CD8-positive, alpha-beta memory T cell (primary cell): ENCODE measurements at regions not wholly inside any gene's neighbourhood (a gene's known extent, or its start where the extent isn't known, plus 50 kb on each side); places are given as distances from the start of the nearest gene placed in this dataset.
"Not testable (repeated sequence)": the region's sequence is repeated elsewhere in the genome, so short reads cannot be mapped to it uniquely, and the experiment has no call there.

Experiments
- CTCF ChIA-PET: fragments of 350-600 bp; sonication (Branson Sonifier 250); formaldehyde crosslinking; loops from one replicate; lab custom pipeline; 2021; ENCODE audit warnings: antibody characterized with exemption; lab: Charles Lee
- POLR2A ChIA-PET: fragments of 350-600 bp; sonication (Branson Sonifier 250); formaldehyde crosslinking; loops from one replicate; lab custom pipeline; 2021; ENCODE audit warnings: antibody characterized with exemption; lab: Charles Lee
- DNase-seq, 5 donors: peaks; one replicate each; pipeline versions ENCODE4 v3.0.0 to v3.0.0-alpha.2; 2020 to 2022; ENCODE audit warnings: mixed read lengths in 1 of 5
- H3K27ac ChIP-seq: one replicate; pipeline ENCODE4 v1.7.0; 2013; ENCODE audit warnings: low read depth, mild to moderate bottlenecking, low read length, moderate library complexity
- H3K27me3 ChIP-seq: 2 replicates; pipeline ENCODE4 v1.7.0; 2013; ENCODE audit warnings: low read length, mild to moderate bottlenecking; ENCODE audit not compliant: insufficient read depth, poor library complexity, severe bottlenecking
- H3K36me3 ChIP-seq: 2 replicates; pipeline ENCODE4 v1.7.0; 2013; ENCODE audit warnings: mild to moderate bottlenecking, low read length, moderate library complexity; ENCODE audit not compliant: insufficient read depth
- H3K4me1 ChIP-seq: 2 replicates; pipeline ENCODE4 v1.7.0; 2013; ENCODE audit warnings: mild to moderate bottlenecking, low read length, moderate library complexity; ENCODE audit not compliant: insufficient read depth
- H3K4me3 ChIP-seq: 2 replicates; pipeline ENCODE4 v1.7.0; 2013; ENCODE audit warnings: mild to moderate bottlenecking, low read length
- H3K9me3 ChIP-seq: 2 replicates; pipeline ENCODE4 v1.7.0; 2013; ENCODE audit warnings: mild to moderate bottlenecking, low read length
- H3K27ac Mint-ChIP-seq, 8 donors: one replicate each; pipeline ENCODE4 v1.8.0; 2020 to 2021; ENCODE audit warnings: mixed read lengths in 8 of 8, mild to moderate bottlenecking in 6 of 8, inconsistent platforms in 3 of 8, moderate library complexity in 3 of 8
- H3K27me3 Mint-ChIP-seq, 2 donors: one replicate each; pipeline ENCODE4 v1.8.0; 2020 to 2021; ENCODE audit warnings: mixed read lengths in 2 of 2, mild to moderate bottlenecking in 1 of 2, moderate library complexity in 1 of 2
- H3K36me3 Mint-ChIP-seq, 3 donors: one replicate each; pipeline ENCODE4 v1.8.0; 2020 to 2021; ENCODE audit warnings: mixed read lengths in 3 of 3, inconsistent platforms in 1 of 3, mild to moderate bottlenecking in 1 of 3
- H3K4me1 Mint-ChIP-seq, 3 donors: one replicate each; pipeline ENCODE4 v1.8.0; 2020 to 2021; ENCODE audit warnings: mixed read lengths in 3 of 3, inconsistent platforms in 1 of 3, mild to moderate bottlenecking in 1 of 3
- H3K4me3 Mint-ChIP-seq, 7 donors: one replicate each; pipeline ENCODE4 v1.8.0; 2020 to 2021; ENCODE audit warnings: mixed read lengths in 7 of 7, mild to moderate bottlenecking in 6 of 7, moderate library complexity in 4 of 7, inconsistent platforms in 2 of 7
- H3K9me3 Mint-ChIP-seq, 5 donors: one replicate each; pipeline ENCODE4 v1.8.0; 2020 to 2022; ENCODE audit warnings: mixed read lengths in 5 of 5, mild to moderate bottlenecking in 3 of 5, moderate library complexity in 2 of 5, inconsistent platforms in 1 of 5

GRCh38 chr6:27129095-27129815 lies 118.2 kb upstream of the PRSS16 start:
- Histone ChIP-seq H3K27ac (peak overlapping the region; percentile 89), H3K27me3 (no peaks in the 10 kb centered on the region), H3K9me3 (no peaks in the 10 kb centered on the region), H3K4me1 (peaks cover 23% of the 10 kb centered on the region), H3K4me3 (no peak overlapping the region), H3K36me3 (no peaks in the 10 kb centered on the region)
- Mint-ChIP-seq H3K27me3 (peaks cover 0 to 2% of the 10 kb centered on the region in 2 donors), H3K36me3 (peaks cover 0 to 2% (median 0%) of the 10 kb centered on the region in 3 donors), H3K9me3 (no peaks in the 10 kb centered on the region), H3K4me1 (peaks cover 18 to 33% (median 28%) of the 10 kb centered on the region in 3 donors), H3K27ac (peak overlapping the region in 1 of 8 donors; percentile 53), H3K4me3 (peak overlapping the region in 1 of 7 donors; percentile 35)
- CTCF ChIA-PET: interaction anchor here (1.3 to 2.8 kb wide), 4 partner anchors 21 to 1226 kb away, joined by 3 to 35 read pairs (median 11); no protein-coding TSS in a partner anchor
- POLR2A ChIA-PET: interaction anchor here (1.2 to 6.0 kb wide), 2 partner anchors 16 to 18 kb away, joined by 7 to 231 read pairs; a partner anchor contains a TSS
- DNase-seq: no peak

DNA sequence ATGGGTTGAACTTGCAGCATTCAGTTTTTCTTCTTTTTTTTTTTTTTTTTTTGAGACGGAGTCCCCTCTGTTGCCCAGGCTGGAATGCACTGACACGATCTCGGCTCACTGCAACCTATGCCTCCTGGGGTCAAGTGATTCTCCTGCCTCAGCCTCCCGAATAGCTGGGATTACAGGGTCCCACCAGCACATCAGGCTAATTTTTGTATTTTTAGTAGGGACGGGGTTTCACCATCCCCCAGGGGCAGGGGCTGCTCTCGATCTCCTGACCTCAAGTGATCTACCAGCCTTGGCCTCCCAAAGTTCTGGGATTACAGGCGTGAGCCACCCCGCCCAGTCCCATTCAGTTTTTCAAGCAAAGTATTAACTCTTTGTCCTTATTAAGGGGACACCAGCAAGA lies 117.6 kb upstream of the PRSS16 start:
- Histone ChIP-seq H3K27me3 (no peaks in the 10 kb centered on the region), H3K4me3 (no peak overlapping the region), H3K9me3 (no peaks in the 10 kb centered on the region), H3K36me3 (no peaks in the 10 kb centered on the region), H3K27ac (peak overlapping the region; percentile 89), H3K4me1 (peaks cover 29% of the 10 kb centered on the region)
- H3K4me3 Mint-ChIP-seq: no peak overlapping the region
- H3K4me1 Mint-ChIP-seq: peaks cover 18 to 33% (median 33%) of the 10 kb centered on the region in 3 donors
- ChIA-PET CTCF (interaction anchor here (1.3 to 5.5 kb wide), 3 partner anchors 16 to 764 kb away, joined by 4 to 80 read pairs (median 22); a partner anchor contains a TSS), POLR2A (interaction anchor here (1.1 to 6.0 kb wide), 2 partner anchors 16 to 894 kb away, joined by 3 to 231 read pairs; a partner anchor contains a TSS)
- peaks cover 0 to 2% of the 10 kb centered on the region in 2 donors for H3K27me3 Mint-ChIP-seq
- no peak for DNase-seq
- H3K36me3 Mint-ChIP-seq: peaks cover 0 to 2% (median 0%) of the 10 kb centered on the region in 3 donors
- no peak overlapping the region for H3K27ac Mint-ChIP-seq
- no peaks in the 10 kb centered on the region for H3K9me3 Mint-ChIP-seq

GRCh38 chr6:27130668-27131428 lies 116.7 kb upstream of the PRSS16 start:
- no peaks in the 10 kb centered on the region for H3K9me3 ChIP-seq
- H3K27ac ChIP-seq: peak overlapping the region; percentile 89
- H3K4me3 Mint-ChIP-seq: peak overlapping the region in 1 of 7 donors; percentile 10
- H3K27ac Mint-ChIP-seq: peak overlapping the region in 4 of 8 donors; percentile 7 to 36 (median 20)
- H3K36me3 Mint-ChIP-seq: peaks cover 0 to 2% (median 0%) of the 10 kb centered on the region in 3 donors
- POLR2A ChIA-PET: interaction anchor here (0.7 to 6.0 kb wide), 7 partner anchors 15 to 1111 kb away, joined by 3 to 231 read pairs (median 8); a partner anchor contains a TSS
- DNase-seq: no peak
- no peaks in the 10 kb centered on the region for H3K36me3 ChIP-seq
- H3K4me1 Mint-ChIP-seq: peaks cover 21 to 33% (median 33%) of the 10 kb centered on the region in 3 donors
- CTCF ChIA-PET: interaction anchor here (0.6 to 5.5 kb wide), 6 partner anchors 15 to 1007 kb away, joined by 3 to 80 read pairs (median 4); a partner anchor contains a TSS
- no peaks in the 10 kb centered on the region for H3K27me3 ChIP-seq
- H3K4me1 ChIP-seq: peaks cover 29% of the 10 kb centered on the region
- H3K4me3 ChIP-seq: peak overlapping the region; percentile 75
- H3K9me3 Mint-ChIP-seq: no peaks in the 10 kb centered on the region
- H3K27me3 Mint-ChIP-seq: peaks cover 0 to 2% of the 10 kb centered on the region in 2 donors

DNA sequence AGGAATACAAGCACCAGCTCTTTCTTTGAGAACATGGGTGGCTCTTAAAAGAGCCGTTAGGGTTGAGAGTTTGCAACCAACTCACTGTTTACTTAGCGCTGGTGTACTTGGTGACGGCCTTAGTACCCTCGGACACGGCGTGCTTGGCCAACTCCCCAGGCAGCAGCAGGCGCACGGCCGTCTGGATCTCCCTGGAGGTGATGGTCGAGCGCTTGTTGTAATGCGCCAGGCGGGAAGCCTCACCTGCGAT lies 115.3 kb upstream of the PRSS16 start:
- not testable (repeated sequence) for H3K36me3 Mint-ChIP-seq, H3K9me3 ChIP-seq, H3K27ac Mint-ChIP-seq, H3K9me3 Mint-ChIP-seq, H3K27me3 ChIP-seq, H3K4me3 Mint-ChIP-seq, DNase-seq, H3K36me3 ChIP-seq, H3K27me3 Mint-ChIP-seq
- Histone ChIP-seq H3K4me1 (peaks cover 22% of the 10 kb centered on the region), H3K4me3 (peak overlapping the region; percentile 75), H3K27ac (peak overlapping the region; percentile 89)
- H3K4me1 Mint-ChIP-seq: peaks cover 10 to 21% (median 21%) of the 10 kb centered on the region in 3 donors
- CTCF ChIA-PET: interaction anchor here (0.9 to 5.5 kb wide), 10 partner anchors 14 to 1008 kb away, joined by 3 to 80 read pairs (median 5); a partner anchor contains a TSS
- POLR2A ChIA-PET: interaction anchor here (0.6 to 6.0 kb wide), 22 partner anchors 13 to 1735 kb away, joined by 3 to 231 read pairs (median 8); a partner anchor contains a TSS

GRCh38 chr6:27132532-27133280 lies 114.8 kb upstream of the PRSS16 start:
- H3K27me3 Mint-ChIP-seq: peaks cover 0 to 2% of the 10 kb centered on the region in 2 donors
- Histone ChIP-seq H3K4me3 (peak overlapping the region; percentile 75), H3K4me1 (peaks cover 20% of the 10 kb centered on the region), H3K9me3 (no peaks in the 10 kb centered on the region), H3K36me3 (no peaks in the 10 kb centered on the region), H3K27ac (peak overlapping the region; percentile 89), H3K27me3 (no peaks in the 10 kb centered on the region)
- no peak overlapping the region for H3K27ac Mint-ChIP-seq
- H3K4me3 Mint-ChIP-seq: no peak overlapping the region
- POLR2A ChIA-PET: interaction anchor here (0.6 to 6.0 kb wide), 30 partner anchors 13 to 1734 kb away, joined by 3 to 231 read pairs (median 8); a partner anchor contains a TSS
- peaks cover 0 to 2% (median 0%) of the 10 kb centered on the region in 3 donors for H3K36me3 Mint-ChIP-seq
- H3K9me3 Mint-ChIP-seq: no peaks in the 10 kb centered on the region
- CTCF ChIA-PET: interaction anchor here (0.6 to 5.5 kb wide), 17 partner anchors 13 to 1009 kb away, joined by 3 to 80 read pairs (median 4); a partner anchor contains a TSS
- DNase-seq: peak; percentile 77 to 98 (median 96)
- peaks cover 7 to 21% (median 16%) of the 10 kb centered on the region in 3 donors for H3K4me1 Mint-ChIP-seq

GRCh38 chr6:27133281-27134227 lies 113.9 kb upstream of the PRSS16 start:
- Histone ChIP-seq H3K4me1 (peaks cover 26% of the 10 kb centered on the region), H3K4me3 (peak overlapping the region; percentile 64), H3K27ac (peak overlapping the region; percentile 89), H3K36me3 (no peaks in the 10 kb centered on the region), H3K27me3 (no peaks in the 10 kb centered on the region), H3K9me3 (no peaks in the 10 kb centered on the region)
- Mint-ChIP-seq H3K4me1 (peaks cover 14 to 28% (median 21%) of the 10 kb centered on the region in 3 donors), H3K9me3 (no peaks in the 10 kb centered on the region), H3K36me3 (peaks cover 0 to 2% (median 0%) of the 10 kb centered on the region in 3 donors), H3K27ac (no peak overlapping the region), H3K4me3 (no peak overlapping the region), H3K27me3 (peaks cover 0 to 2% of the 10 kb centered on the region in 2 donors)
- DNase-seq: peak; percentile 51 to 87 (median 71)
- CTCF ChIA-PET: interaction anchor here (0.6 to 5.5 kb wide), 17 partner anchors 12 to 977 kb away, joined by 3 to 80 read pairs (median 4); a partner anchor contains a TSS
- POLR2A ChIA-PET: interaction anchor here (0.6 to 6.0 kb wide), 27 partner anchors 12 to 1113 kb away, joined by 3 to 231 read pairs (median 9); a partner anchor contains a TSS
